HuH-7.5 (cell line): ENCODE measurements at regions not wholly inside any gene's neighbourhood (a gene's known extent, or its start where the extent isn't known, plus 50 kb on each side); places are given as distances from the start of the nearest gene placed in this dataset.
"Not testable (repeated sequence)": the region's sequence is repeated elsewhere in the genome, so short reads cannot be mapped to it uniquely, and the experiment has no call there.

ENCODE experiments used
- DNase-seq: peaks from one replicate; pipeline ENCODE4 v3.0.0; 2011; ENCODE audit warnings: low spot score

- DNase-seq, result no peak
These were observed 566.0 kb downstream of the ADGRL2 start for GRCh38 chr1:82366689-82367088.

GRCh38 chr1:82359541-82359940 is 558.8 kb downstream of the ADGRL2 start:
- not testable (repeated sequence) for DNase-seq

GRCh38 chr1:82358706-82359105 is 558.0 kb downstream of the ADGRL2 start:
- DNase-seq, result not testable (repeated sequence)

- not testable (repeated sequence) for DNase-seq
These were observed 553.8 kb downstream of the ADGRL2 start for GRCh38 chr1:82354546-82354945.

- no peak for DNase-seq
These were observed 547.8 kb downstream of the ADGRL2 start for GRCh38 chr1:82348487-82348886.

- DNase-seq, result no peak
These were observed 545.4 kb downstream of the ADGRL2 start for GRCh38 chr1:82346141-82346540.

- no peak for DNase-seq
These were observed 542.6 kb downstream of the ADGRL2 start for GRCh38 chr1:82343381-82343780.

- no peak for DNase-seq
These were observed 536.9 kb downstream of the ADGRL2 start for GRCh38 chr1:82337635-82338034.

- DNase-seq, result no peak
These were observed 529.6 kb downstream of the ADGRL2 start for GRCh38 chr1:82330330-82330729.

- DNase-seq, result no peak
These were observed 528.5 kb downstream of the ADGRL2 start for GRCh38 chr1:82329226-82329625.

- no peak for DNase-seq
These were observed 522.6 kb downstream of the ADGRL2 start for GRCh38 chr1:82323144-82323841.

- DNase-seq, result no peak
These were observed 521.1 kb downstream of the ADGRL2 start for GRCh38 chr1:82321794-82322193.

GRCh38 chr1:82319546-82319945 is 518.8 kb downstream of the ADGRL2 start:
- no peak for DNase-seq

- no peak for DNase-seq
These were observed 518.2 kb downstream of the ADGRL2 start for GRCh38 chr1:82318921-82319320.

- no peak for DNase-seq
These were observed 517.5 kb downstream of the ADGRL2 start for GRCh38 chr1:82318265-82318664.

GRCh38 chr1:82317671-82318070 is 516.9 kb downstream of the ADGRL2 start:
- DNase-seq, result no peak

GRCh38 chr1:82299656-82300055 is 498.9 kb downstream of the ADGRL2 start:
- no peak for DNase-seq

GRCh38 chr1:82299056-82299455 is 498.3 kb downstream of the ADGRL2 start:
- no peak for DNase-seq

- DNase-seq, result no peak
These were observed 496.6 kb downstream of the ADGRL2 start for GRCh38 chr1:82297139-82297896.

- no peak for DNase-seq
These were observed 486.8 kb downstream of the ADGRL2 start for GRCh38 chr1:82287556-82287955.

GRCh38 chr1:82284213-82284612 is 483.5 kb downstream of the ADGRL2 start:
- DNase-seq, result no peak

GRCh38 chr1:82279241-82279640 is 478.5 kb downstream of the ADGRL2 start:
- no peak for DNase-seq

- no peak for DNase-seq
These were observed 473.1 kb downstream of the ADGRL2 start for GRCh38 chr1:82273816-82274215.

GRCh38 chr1:82269431-82269830 is 468.7 kb downstream of the ADGRL2 start:
- peak; percentile 3 for DNase-seq
